ENCODE measurements at regions not wholly inside any gene's neighbourhood (a gene's known extent, or its start where the extent isn't known, plus 50 kb on each side); places are given as distances from the start of the nearest gene placed in this dataset.

DNA sequence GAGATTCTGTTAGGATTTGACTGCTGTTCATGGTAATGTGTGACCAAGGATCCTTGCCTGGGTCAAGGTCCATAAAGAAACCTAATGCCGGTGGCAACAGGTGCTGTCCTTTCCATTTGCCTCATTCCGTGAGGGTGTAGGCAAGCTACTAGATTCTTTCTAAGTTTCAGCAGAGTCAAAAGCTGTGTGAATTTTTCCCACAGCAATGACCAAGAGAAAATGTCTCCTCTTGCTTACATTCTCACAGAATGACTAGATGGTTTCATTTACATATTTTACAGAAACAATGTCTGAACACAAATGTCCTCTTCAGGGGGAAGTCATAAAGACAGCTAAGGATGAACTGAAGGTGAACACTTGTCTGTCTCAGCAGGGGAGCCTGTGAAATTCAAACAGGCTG is 75.3 kb upstream of the SV2C start:
- TF ChIP-seq, protein P1, sequence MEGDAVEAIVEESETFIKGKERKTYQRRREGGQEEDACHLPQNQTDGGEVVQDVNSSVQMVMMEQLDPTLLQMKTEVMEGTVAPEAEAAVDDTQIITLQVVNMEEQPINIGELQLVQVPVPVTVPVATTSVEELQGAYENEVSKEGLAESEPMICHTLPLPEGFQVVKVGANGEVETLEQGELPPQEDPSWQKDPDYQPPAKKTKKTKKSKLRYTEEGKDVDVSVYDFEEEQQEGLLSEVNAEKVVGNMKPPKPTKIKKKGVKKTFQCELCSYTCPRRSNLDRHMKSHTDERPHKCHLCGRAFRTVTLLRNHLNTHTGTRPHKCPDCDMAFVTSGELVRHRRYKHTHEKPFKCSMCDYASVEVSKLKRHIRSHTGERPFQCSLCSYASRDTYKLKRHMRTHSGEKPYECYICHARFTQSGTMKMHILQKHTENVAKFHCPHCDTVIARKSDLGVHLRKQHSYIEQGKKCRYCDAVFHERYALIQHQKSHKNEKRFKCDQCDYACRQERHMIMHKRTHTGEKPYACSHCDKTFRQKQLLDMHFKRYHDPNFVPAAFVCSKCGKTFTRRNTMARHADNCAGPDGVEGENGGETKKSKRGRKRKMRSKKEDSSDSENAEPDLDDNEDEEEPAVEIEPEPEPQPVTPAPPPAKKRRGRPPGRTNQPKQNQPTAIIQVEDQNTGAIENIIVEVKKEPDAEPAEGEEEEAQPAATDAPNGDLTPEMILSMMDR (IDR thresholded peaks at IDR 0.05), result no peak
- no peak for TF ChIP-seq POLR2A (IDR thresholded peaks at IDR 0.05)

Data from lower leg skin (tissue), 3 donors.